Ureter (tissue), 1 donor: ENCODE measurements at regions not wholly inside any gene's neighbourhood (a gene's known extent, or its start where the extent isn't known, plus 50 kb on each side); places are given as distances from the start of the nearest gene placed in this dataset.
"Not testable (repeated sequence)": the region's sequence is repeated elsewhere in the genome, so short reads cannot be mapped to it uniquely, and the experiment has no call there.

Experiments used
- DNase-seq: peaks from one replicate; pipeline ENCODE4 v3.0.0-alpha.2; 2020; ENCODE audit warnings: low spot score
- donor health status: DM: yes; HTN: yes; CAD: no.

GRCh38 chr1:217138173-217138765 lies 415.0 kb upstream of the ESRRG start:
- DNase-seq: no peak

- DNase-seq: no peak
Measured at GRCh38 chr1:217137210-217137881, 414.1 kb upstream of the ESRRG start.

- no peak for DNase-seq
Measured at GRCh38 chr1:217136895-217137205, 413.6 kb upstream of the ESRRG start.

- DNase-seq: no peak
Measured at GRCh38 chr1:217135987-217136894, 413.0 kb upstream of the ESRRG start.

GRCh38 chr1:217135569-217135915 lies 412.3 kb upstream of the ESRRG start:
- DNase-seq: no peak

- DNase-seq: no peak
Measured at GRCh38 chr1:217134857-217135568, 411.8 kb upstream of the ESRRG start.

- no peak for DNase-seq
Measured at GRCh38 chr1:217133958-217134856, 411.0 kb upstream of the ESRRG start.

- no peak for DNase-seq
Measured at GRCh38 chr1:217133092-217133491, 409.9 kb upstream of the ESRRG start.

GRCh38 chr1:217123340-217123739 lies 400.1 kb upstream of the ESRRG start:
- DNase-seq: not testable (repeated sequence)

- DNase-seq: no peak
Measured at GRCh38 chr1:217117973-217118465, 394.8 kb upstream of the ESRRG start.

- DNase-seq: no peak
Measured at GRCh38 chr1:217115404-217116380, 392.5 kb upstream of the ESRRG start.

GRCh38 chr1:217109928-217110327 lies 386.7 kb upstream of the ESRRG start:
- DNase-seq: no peak

- DNase-seq: no peak
Measured at GRCh38 chr1:217106231-217106901, 383.1 kb upstream of the ESRRG start.

- DNase-seq: no peak
Measured at GRCh38 chr1:217105437-217105836, 382.2 kb upstream of the ESRRG start.

- DNase-seq: no peak
Measured at GRCh38 chr1:217097819-217098218, 374.6 kb upstream of the ESRRG start.

- no peak for DNase-seq
Measured at GRCh38 chr1:217096200-217096599, 373.0 kb upstream of the ESRRG start.

- DNase-seq: no peak
Measured at GRCh38 chr1:217095050-217095622, 371.9 kb upstream of the ESRRG start.

GRCh38 chr1:217091561-217091960 lies 368.3 kb upstream of the ESRRG start:
- no peak for DNase-seq
